CD4-positive, alpha-beta T cell (primary cell): ENCODE measurements at regions not wholly inside any gene's neighbourhood (a gene's known extent, or its start where the extent isn't known, plus 50 kb on each side); places are given as distances from the start of the nearest gene placed in this dataset.

Experiments
- ATAC-seq: fragments of 200-7000 bp; cut with Tn5 transposase; one replicate; pipeline ENCODE4 v1.10.0; 2022; ENCODE audit warnings: mild to moderate bottlenecking; ENCODE audit not compliant: poor library complexity
- CTCF ChIA-PET: fragments of 350-600 bp; sonication (Branson Sonifier 250); formaldehyde crosslinking; loops from one replicate; lab custom pipeline; 2021; ENCODE audit warnings: antibody characterized with exemption, inconsistent platforms; lab: Charles Lee
- POLR2A ChIA-PET: fragments of 350-600 bp; sonication (Branson Sonifier 250); formaldehyde crosslinking; loops from one replicate; lab custom pipeline; 2021; ENCODE audit warnings: antibody characterized with exemption, inconsistent platforms; lab: Charles Lee
- DNase-seq, 14 experiments: peaks; one replicate each; pipeline ENCODE4 v3.0.0-alpha.2; 2013 to 2020; ENCODE audit warnings: mixed read lengths in 2 of 14
- H3K27ac ChIP-seq, 2 donors: one replicate each; pipeline versions ENCODE4 v1.5.1 to v1.7.0; 2013; ENCODE audit warnings: low read length in 2 of 2, low read depth in 1 of 2, mild to moderate bottlenecking in 1 of 2
- H3K27me3 ChIP-seq, 2 experiments: 1 replicate in 1 of 2; 2 replicates in 1 of 2; pipeline versions ENCODE4 v1.6.1 to v1.7.0; 2013; ENCODE audit warnings: low read length in 2 of 2, control low read depth in 1 of 2, mild to moderate bottlenecking in 1 of 2, moderate library complexity in 1 of 2; ENCODE audit not compliant: insufficient read depth in 2 of 2, control insufficient read depth in 1 of 2
- H3K36me3 ChIP-seq: one replicate; pipeline ENCODE4 v1.6.1; 2013; ENCODE audit warnings: low read length, control low read depth; ENCODE audit not compliant: insufficient read depth
- H3K4me1 ChIP-seq: one replicate; pipeline ENCODE4 v1.6.1; 2013; ENCODE audit warnings: low read length, control low read depth; ENCODE audit not compliant: insufficient read depth
- H3K4me3 ChIP-seq: one replicate; pipeline ENCODE4 v1.5.1; 2013; ENCODE audit warnings: mild to moderate bottlenecking, low read length, moderate library complexity
- H3K9me3 ChIP-seq, 2 experiments: 1 replicate in 1 of 2; 2 replicates in 1 of 2; pipeline versions ENCODE4 v1.6.1 to v1.7.0; 2013; ENCODE audit warnings: low read length in 2 of 2, mild to moderate bottlenecking in 2 of 2, control low read depth in 1 of 2, moderate library complexity in 1 of 2; ENCODE audit not compliant: control insufficient read depth in 1 of 2, insufficient read depth in 1 of 2
- H3K27ac Mint-ChIP-seq: one replicate; pipeline ENCODE4 v1.8.0; 2020; ENCODE audit warnings: mixed read lengths
- H3K27me3 Mint-ChIP-seq: one replicate; pipeline ENCODE4 v1.8.0; 2021; ENCODE audit warnings: mixed read lengths
- H3K36me3 Mint-ChIP-seq: one replicate; pipeline ENCODE4 v1.8.0; 2021; ENCODE audit warnings: low read depth, mixed read lengths
- H3K4me1 Mint-ChIP-seq: one replicate; pipeline ENCODE4 v1.8.0; 2021; ENCODE audit warnings: low read depth, mixed read lengths
- H3K4me3 Mint-ChIP-seq: one replicate; pipeline ENCODE4 v1.8.0; 2020; ENCODE audit warnings: mild to moderate bottlenecking, mixed read lengths
- H3K9me3 Mint-ChIP-seq: one replicate; pipeline ENCODE4 v1.8.0; 2020; ENCODE audit warnings: mixed read lengths
- intact Hi-C, 2 experiments: fragments of 100-400 bp; cut with DNase I in 1 of 2; cut with micrococcal nuclease in 1 of 2; formaldehyde crosslinking; loops; one replicate each; pipeline versions ENCODE4 v1.15.1 to v1.9.0; 2023 to 2025; cut with DNase I, micrococcal nuclease
- TF ChIP-seq, protein P1 (sequence below): fragments of 200-600 bp; IDR thresholded peaks from one replicate; pipeline ENCODE4 v1.8.0; 2022; ENCODE audit warnings: antibody characterized with exemption, mild to moderate bottlenecking

DNA sequence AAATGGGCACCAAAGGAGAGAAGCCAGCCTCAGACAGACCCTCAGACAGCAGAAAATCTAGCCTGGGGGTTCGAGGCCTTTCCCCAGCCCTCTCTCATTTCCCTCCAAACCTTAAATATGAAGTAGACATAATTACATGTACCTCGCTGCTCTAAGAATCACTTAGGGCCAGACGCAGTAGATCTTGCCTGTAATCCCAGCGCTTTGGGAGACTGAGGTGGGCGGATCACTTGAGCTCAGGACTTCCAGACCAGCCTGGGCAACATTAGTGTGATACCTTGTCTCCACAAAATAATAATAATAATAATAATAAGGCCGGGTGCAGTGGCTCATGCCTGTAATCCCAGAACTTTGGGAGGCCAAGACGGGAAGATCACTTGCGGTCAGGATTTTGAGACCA, 52.1 kb upstream of the WNT7B start:
- H3K36me3 ChIP-seq: no peaks in the 10 kb centered on the region
- ATAC-seq (no peak), DNase-seq (no peak)
- no peak overlapping the region for H3K4me3 ChIP-seq
- ChIA-PET POLR2A (no interaction called here), CTCF (interaction anchor here (1.0 to 1.2 kb wide), 2 partner anchors 15 to 23 kb away, joined by 3 read pairs; no protein-coding TSS in a partner anchor)
- Mint-ChIP-seq H3K9me3 (no peaks in the 10 kb centered on the region), H3K27ac (no peak overlapping the region), H3K4me3 (no peak overlapping the region), H3K36me3 (no peaks in the 10 kb centered on the region), H3K4me1 (no peaks in the 10 kb centered on the region), H3K27me3 (peaks cover 42% of the 10 kb centered on the region)
- peaks cover 2% of the 10 kb centered on the region for H3K4me1 ChIP-seq
- H3K9me3 ChIP-seq: no peaks in the 10 kb centered on the region
- TF ChIP-seq, protein P1, sequence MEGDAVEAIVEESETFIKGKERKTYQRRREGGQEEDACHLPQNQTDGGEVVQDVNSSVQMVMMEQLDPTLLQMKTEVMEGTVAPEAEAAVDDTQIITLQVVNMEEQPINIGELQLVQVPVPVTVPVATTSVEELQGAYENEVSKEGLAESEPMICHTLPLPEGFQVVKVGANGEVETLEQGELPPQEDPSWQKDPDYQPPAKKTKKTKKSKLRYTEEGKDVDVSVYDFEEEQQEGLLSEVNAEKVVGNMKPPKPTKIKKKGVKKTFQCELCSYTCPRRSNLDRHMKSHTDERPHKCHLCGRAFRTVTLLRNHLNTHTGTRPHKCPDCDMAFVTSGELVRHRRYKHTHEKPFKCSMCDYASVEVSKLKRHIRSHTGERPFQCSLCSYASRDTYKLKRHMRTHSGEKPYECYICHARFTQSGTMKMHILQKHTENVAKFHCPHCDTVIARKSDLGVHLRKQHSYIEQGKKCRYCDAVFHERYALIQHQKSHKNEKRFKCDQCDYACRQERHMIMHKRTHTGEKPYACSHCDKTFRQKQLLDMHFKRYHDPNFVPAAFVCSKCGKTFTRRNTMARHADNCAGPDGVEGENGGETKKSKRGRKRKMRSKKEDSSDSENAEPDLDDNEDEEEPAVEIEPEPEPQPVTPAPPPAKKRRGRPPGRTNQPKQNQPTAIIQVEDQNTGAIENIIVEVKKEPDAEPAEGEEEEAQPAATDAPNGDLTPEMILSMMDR: no peak
- intact Hi-C loops: no loop called here
- H3K27ac ChIP-seq: no peak overlapping the region
- H3K27me3 ChIP-seq: peaks cover 25 to 37% of the 10 kb centered on the region in 2 experiments

DNA sequence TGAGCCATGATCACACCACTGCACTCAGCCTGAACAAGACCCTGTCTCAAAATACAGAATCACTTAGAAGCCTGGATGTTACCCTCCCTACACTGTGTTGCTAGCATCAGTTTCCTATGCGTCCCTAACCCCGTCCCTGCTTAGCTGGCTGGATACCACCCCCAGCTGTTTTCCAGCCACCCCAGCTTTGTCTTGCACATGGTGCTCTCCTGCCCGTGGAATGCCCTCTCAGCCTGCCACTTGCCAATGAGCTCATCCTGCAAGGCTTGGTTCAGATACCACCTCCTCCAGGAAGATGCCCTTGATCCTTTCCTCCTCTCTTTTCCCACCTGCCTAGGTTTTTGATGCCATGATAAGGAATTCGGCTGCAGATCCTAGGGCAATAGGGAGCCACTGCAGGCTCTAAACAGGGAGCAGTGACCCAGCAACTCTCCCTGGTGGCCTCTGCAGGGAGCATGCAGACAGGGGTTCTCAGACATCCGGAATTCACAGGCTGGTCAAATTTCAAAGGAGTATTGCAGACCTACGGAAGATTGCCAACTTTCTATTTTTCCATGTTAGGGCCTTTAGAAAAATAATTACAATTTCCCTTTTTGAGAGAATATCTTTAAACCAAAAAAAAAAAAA, 52.7 kb upstream of the WNT7B start:
- TF ChIP-seq, protein P1: no peak
- no peak overlapping the region for H3K4me3 ChIP-seq
- H3K9me3 Mint-ChIP-seq: no peaks in the 10 kb centered on the region
- no peaks in the 10 kb centered on the region for H3K36me3 Mint-ChIP-seq
- peaks cover 35% of the 10 kb centered on the region for H3K27me3 Mint-ChIP-seq
- H3K27ac Mint-ChIP-seq: no peak overlapping the region
- POLR2A ChIA-PET: no interaction called here
- H3K9me3 ChIP-seq: no peaks in the 10 kb centered on the region
- peaks cover 2% of the 10 kb centered on the region for H3K4me1 ChIP-seq
- ATAC-seq (no peak), DNase-seq (peak in 1 of 14 experiments; percentile 10)
- no peaks in the 10 kb centered on the region for H3K36me3 ChIP-seq
- H3K27me3 ChIP-seq: peaks cover 25 to 37% of the 10 kb centered on the region in 2 experiments
- CTCF ChIA-PET: interaction anchor here (1.0 to 1.2 kb wide), 2 partner anchors 16 to 23 kb away, joined by 3 read pairs; no protein-coding TSS in a partner anchor
- intact Hi-C loops: loop anchor here in 1 of 2 experiments (10.0 kb wide), 1 partner anchor 865 kb away; the partner anchor contains the start of gene NUP50
- H3K4me3 Mint-ChIP-seq: no peak overlapping the region
- H3K4me1 Mint-ChIP-seq: peaks cover 2% of the 10 kb centered on the region
- H3K27ac ChIP-seq: no peak overlapping the region

DNA sequence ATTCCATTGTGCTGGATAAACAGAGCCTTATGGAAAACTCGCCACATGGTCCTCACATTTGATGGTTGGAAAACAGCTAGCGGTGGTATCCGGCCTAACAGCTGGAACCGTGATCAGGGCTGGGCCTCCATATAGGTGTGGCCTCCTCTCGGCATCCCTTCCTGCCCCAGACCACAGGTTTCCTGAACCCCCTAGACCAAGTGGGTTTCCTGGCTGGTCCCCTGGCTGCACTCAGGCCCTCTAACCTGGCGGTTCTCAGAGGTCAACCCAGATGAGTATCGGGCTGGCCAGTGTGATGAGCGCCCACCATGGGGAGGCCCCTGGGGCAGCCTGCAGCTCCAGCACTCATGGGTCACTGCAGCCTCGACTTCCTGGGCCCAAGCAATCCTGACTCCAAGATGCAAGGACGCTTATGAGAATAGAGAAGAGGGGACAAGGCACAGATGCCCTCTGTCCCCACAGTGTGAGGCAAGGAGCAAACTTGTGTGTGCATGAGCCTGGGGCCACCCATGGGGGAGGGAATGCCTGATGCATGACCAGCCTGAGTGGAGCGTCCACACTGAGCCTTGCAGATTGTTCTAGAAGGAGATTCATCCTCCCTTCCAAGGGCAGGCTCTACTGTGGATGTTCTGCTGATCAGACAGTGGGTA, 53.4 kb upstream of the WNT7B start:
- H3K4me1 Mint-ChIP-seq: peaks cover 8% of the 10 kb centered on the region
- DNase-seq (no peak), ATAC-seq (no peak)
- Histone ChIP-seq H3K4me1 (peaks cover 2% of the 10 kb centered on the region), H3K36me3 (no peaks in the 10 kb centered on the region), H3K4me3 (no peak overlapping the region), H3K27ac (no peak overlapping the region), H3K9me3 (no peaks in the 10 kb centered on the region), H3K27me3 (peaks cover 23 to 32% of the 10 kb centered on the region in 2 experiments)
- H3K27ac Mint-ChIP-seq: no peak overlapping the region
- no peak overlapping the region for H3K4me3 Mint-ChIP-seq
- H3K9me3 Mint-ChIP-seq: no peaks in the 10 kb centered on the region
- H3K27me3 Mint-ChIP-seq: peaks cover 29% of the 10 kb centered on the region
- no peaks in the 10 kb centered on the region for H3K36me3 Mint-ChIP-seq
- POLR2A ChIA-PET: no interaction called here
- TF ChIP-seq, protein P1: no peak
- CTCF ChIA-PET: interaction anchor here (1.2 kb wide), 1 partner anchor 24 kb away, joined by 3 read pairs; no protein-coding TSS in a partner anchor
- intact Hi-C loops: loop anchor here in 1 of 2 experiments (10.0 kb wide), 1 partner anchor 866 kb away; the partner anchor contains the start of gene NUP50
